H1 (cell line): ENCODE measurements at regions not wholly inside any gene's neighbourhood (a gene's known extent, or its start where the extent isn't known, plus 50 kb on each side); places are given as distances from the start of the nearest gene placed in this dataset.

Experiments used
- CTCF ChIA-PET: fragments of 300-600 bp; sonication (Branson Sonifier 250); formaldehyde crosslinking; loops from one replicate; lab custom pipeline; 2021; ENCODE audit not compliant: partially characterized antibody; lab: Charles Lee
- POLR2A ChIA-PET: fragments of 300-600 bp; sonication (Branson Sonifier 250); formaldehyde crosslinking; loops from one replicate; lab custom pipeline; 2021; ENCODE audit warnings: inconsistent platforms; ENCODE audit not compliant: partially characterized antibody; lab: Charles Lee
- DNase-seq, 2 experiments: peaks; one replicate each; pipeline versions ENCODE4 v3.0.0 to v3.0.0-alpha.2; 2010 to 2022; ENCODE audit warnings: low spot score in 2 of 2, low read depth in 1 of 2, mixed read lengths in 1 of 2
- FAIRE-seq: peaks from 2 replicates; lab custom pipeline; 2011; peaks lifted over from hg19 to GRCh38; lab: Jason Lieb, UNC
- H2AFZ ChIP-seq: 2 replicates; pipeline ENCODE4 v1.8.1; 2012; ENCODE audit warnings: low read length, inconsistent platforms
- H2AK5ac ChIP-seq: 2 replicates; pipeline ENCODE4 v1.6.1; 2013; ENCODE audit warnings: low read depth, low read length
- H2BK120ac ChIP-seq: replicated peaks from 2 replicates; pipeline ENCODE3; 2013; ENCODE audit warnings: low read depth, low read length, inconsistent platforms
- H2BK12ac ChIP-seq: 2 replicates; pipeline ENCODE4 v1.6.1; 2013; ENCODE audit warnings: low read depth, low read length
- H2BK15ac ChIP-seq: 2 replicates; pipeline ENCODE4 v1.6.1; 2013; ENCODE audit warnings: low read length
- H2BK20ac ChIP-seq: 2 replicates; pipeline ENCODE4 v1.6.1; 2013; ENCODE audit warnings: low read length
- H2BK5ac ChIP-seq: 2 replicates; pipeline ENCODE4 v1.6.1; 2013; ENCODE audit warnings: low read depth, low read length
- H3K14ac ChIP-seq: 2 replicates; pipeline ENCODE4 v1.6.1; 2013; ENCODE audit warnings: inconsistent platforms; ENCODE audit not compliant: insufficient read length
- H3K18ac ChIP-seq: 2 replicates; pipeline ENCODE4 v1.6.1; 2013; ENCODE audit warnings: low read length; ENCODE audit errors: extremely low read depth
- H3K23ac ChIP-seq: 2 replicates; pipeline ENCODE4 v1.6.1; 2013; ENCODE audit warnings: inconsistent platforms; ENCODE audit not compliant: insufficient read length
- H3K23me2 ChIP-seq: 2 replicates; pipeline ENCODE4 v1.6.1; 2013; ENCODE audit warnings: low read depth, low read length
- H3K27ac ChIP-seq: 2 replicates; pipeline ENCODE4 v1.6.1; 2011; ENCODE audit warnings: low read depth, low read length, inconsistent platforms
- H3K27me3 ChIP-seq, 4 experiments: replicated peaks in 1 of 4; 1 replicate in 1 of 4; 2 replicates in 3 of 4; pipeline versions ENCODE4 v1.6.1 to v1.8.1; 2011 to 2013; ENCODE audit warnings: low read length in 3 of 4, mild to moderate bottlenecking in 3 of 4, inconsistent platforms in 2 of 4, mixed read lengths in 2 of 4, moderate library complexity in 1 of 4; ENCODE audit not compliant: control insufficient read depth in 3 of 4, insufficient read depth in 3 of 4; ENCODE audit errors: extremely low read depth in 1 of 4
- H3K36me3 ChIP-seq, 4 experiments: 2 replicates each; pipeline versions ENCODE4 v1.6.1 to v1.8.1; 2011 to 2013; ENCODE audit warnings: mild to moderate bottlenecking in 4 of 4, low read length in 3 of 4, moderate library complexity in 2 of 4, control low read depth in 1 of 4, inconsistent platforms in 1 of 4; ENCODE audit not compliant: insufficient read depth in 4 of 4, control insufficient read depth in 2 of 4
- H3K4ac ChIP-seq: replicated peaks from 2 replicates; pipeline ENCODE3; 2013; ENCODE audit warnings: low read length, low read depth, mixed read lengths, inconsistent platforms; ENCODE audit not compliant: insufficient read length
- H3K4me1 ChIP-seq, 4 experiments: replicated peaks in 1 of 4; 1 replicate in 1 of 4; 2 replicates in 3 of 4; pipeline versions ENCODE4 v1.6.1 to v1.8.1; 2011 to 2013; ENCODE audit warnings: low read length in 3 of 4, inconsistent platforms in 2 of 4, mixed read lengths in 1 of 4; ENCODE audit not compliant: insufficient read depth in 4 of 4, control insufficient read depth in 3 of 4
- H3K4me2 ChIP-seq, 2 experiments: 2 replicates each; pipeline versions ENCODE4 v1.6.1 to v1.8.1; 2011 to 2013; ENCODE audit warnings: low read depth in 2 of 2, low read length in 2 of 2, control low read depth in 1 of 2, inconsistent platforms in 1 of 2, mild to moderate bottlenecking in 1 of 2; ENCODE audit not compliant: insufficient read depth in 1 of 2
- H3K4me3 ChIP-seq, 4 experiments: fragments of 200-600, 300-600 bp in 1 of 4; sonication (generic), shearing (Covaris generic), sonication (Bioruptor Twin) in 1 of 4; 2 replicates each; pipeline versions ENCODE4 v1.5.1 to v1.8.1; 2011 to 2016; ENCODE audit warnings: low read length in 4 of 4, low read depth in 3 of 4, control low read depth in 2 of 4, inconsistent platforms in 2 of 4, mild to moderate bottlenecking in 2 of 4, mixed read lengths in 1 of 4, moderate library complexity in 1 of 4; ENCODE audit not compliant: insufficient read depth in 2 of 4; ENCODE audit errors: extremely low read depth in 1 of 4
- H3K56ac ChIP-seq: replicated peaks from 2 replicates; pipeline ENCODE3; 2013; ENCODE audit warnings: low read depth, mild to moderate bottlenecking, mixed read lengths, low read length, inconsistent platforms; ENCODE audit not compliant: insufficient read length
- H3K79me1 ChIP-seq: 2 replicates; pipeline ENCODE4 v1.6.1; 2013; ENCODE audit warnings: low read depth, low read length, control low read depth
- H3K79me2 ChIP-seq, 2 experiments: 2 replicates each; pipeline versions ENCODE4 v1.6.1 to v1.8.1; 2012 to 2013; ENCODE audit warnings: low read length in 2 of 2, mild to moderate bottlenecking in 2 of 2, inconsistent platforms in 1 of 2; ENCODE audit not compliant: insufficient read depth in 2 of 2, control insufficient read depth in 1 of 2
- H3K9ac ChIP-seq, 4 experiments: replicated peaks in 1 of 4; 1 replicate in 1 of 4; 2 replicates in 3 of 4; pipeline versions ENCODE4 v1.6.1 to v1.8.1; 2011 to 2013; ENCODE audit warnings: low read depth in 3 of 4, low read length in 3 of 4, control low read depth in 2 of 4, mild to moderate bottlenecking in 2 of 4, moderate library complexity in 2 of 4, inconsistent platforms in 1 of 4; ENCODE audit errors: extremely low read depth in 1 of 4
- H3K9me3 ChIP-seq, 2 experiments: 2 replicates each; pipeline versions ENCODE4 v1.6.1 to v1.8.1; 2012 to 2013; ENCODE audit warnings: mild to moderate bottlenecking in 2 of 2, moderate library complexity in 2 of 2, control low read depth in 1 of 2, inconsistent platforms in 1 of 2, low read depth in 1 of 2, low read length in 1 of 2, mixed read lengths in 1 of 2; ENCODE audit not compliant: insufficient read depth in 2 of 2
- H4K20me1 ChIP-seq, 2 experiments: replicated peaks in 1 of 2; 2 replicates each; pipeline versions ENCODE3 to v1.8.1; 2011 to 2013; ENCODE audit warnings: inconsistent platforms in 2 of 2, low read length in 2 of 2, mild to moderate bottlenecking in 1 of 2; ENCODE audit not compliant: insufficient read depth in 2 of 2, control insufficient read depth in 1 of 2
- H4K5ac ChIP-seq: 2 replicates; pipeline ENCODE4 v1.6.1; 2013; ENCODE audit warnings: low read length, low read depth, mixed read lengths, inconsistent platforms; ENCODE audit not compliant: insufficient read length
- H4K8ac ChIP-seq: 2 replicates; pipeline ENCODE4 v1.8.0; 2013; ENCODE audit warnings: mild to moderate bottlenecking, moderate library complexity, low read length, inconsistent platforms; ENCODE audit not compliant: insufficient read depth; ENCODE audit errors: extremely low read depth
- H4K91ac ChIP-seq: replicated peaks from 2 replicates; pipeline ENCODE3; 2013; ENCODE audit warnings: low read length, mixed read lengths, inconsistent platforms; ENCODE audit not compliant: insufficient read length
- BACH1 ChIP-seq: IDR thresholded peaks from 2 replicates; pipeline ENCODE4 v1.6.1; 2012; ENCODE audit warnings: low read length, improper control_type of control experiment
- BCL11A ChIP-seq, 2 experiments: IDR thresholded peaks; one replicate each; pipeline ENCODE4 v1.6.1; 2011; ENCODE audit warnings: low read depth in 2 of 2, low read length in 2 of 2, mild to moderate bottlenecking in 2 of 2
- BRCA1 ChIP-seq: IDR thresholded peaks from 2 replicates; pipeline ENCODE4 v1.6.1; 2012; ENCODE audit warnings: low read depth, low read length, improper control_type of control experiment
- CBX5 ChIP-seq: fragments of 300-800, 300-1000 bp; sonication (generic); IDR thresholded peaks from 2 replicates; pipeline ENCODE4 v1.7.1; 2016; ENCODE audit warnings: antibody characterized with exemption, low read length, low read depth
- CREB1 ChIP-seq: IDR thresholded peaks from 2 replicates; pipeline ENCODE4 v1.6.1; 2012; ENCODE audit warnings: inconsistent platforms
- KDM1A ChIP-seq: fragments of 200-600, 300-600 bp; sonication (generic); IDR thresholded peaks from 2 replicates; pipeline ENCODE4 v1.7.1; 2016; ENCODE audit warnings: mild to moderate bottlenecking, low read length, borderline replicate concordance
- MAFK ChIP-seq: IDR thresholded peaks from 2 replicates; pipeline ENCODE4 v1.6.1; 2012; ENCODE audit warnings: low read depth, mild to moderate bottlenecking, improper control_type of control experiment, low read length
- RFX5 ChIP-seq: IDR thresholded peaks from 2 replicates; pipeline ENCODE4 v1.6.1; 2011; ENCODE audit warnings: low read depth, low read length, improper control_type of control experiment, borderline replicate concordance
- RXRA ChIP-seq: IDR thresholded peaks from 2 replicates; pipeline ENCODE4 v1.6.1; 2011; ENCODE audit warnings: low read depth, mild to moderate bottlenecking, low read length, moderate library complexity; ENCODE audit not compliant: insufficient read depth
- SP1 ChIP-seq: IDR thresholded peaks from 2 replicates; pipeline ENCODE4 v1.6.1; 2011; ENCODE audit warnings: low read depth, low read length
- SP4 ChIP-seq: IDR thresholded peaks from 2 replicates; pipeline ENCODE4 v1.6.1; 2012; ENCODE audit warnings: low read length, inconsistent platforms
- TBP ChIP-seq: IDR thresholded peaks from 2 replicates; pipeline ENCODE4 v1.6.1; 2011; ENCODE audit warnings: low read depth, low read length, improper control_type of control experiment
- WGBS, 2 experiments: shearing (Covaris generic) in 1 of 2; methylation state at CpG; one replicate each; pipeline versions ENCODE4 v1.1.6 to v1.1.7; 2013 to 2015; ENCODE audit warnings: low lambda C conversion rate in 2 of 2, mixed read lengths in 2 of 2, inconsistent platforms in 1 of 2, low coverage in 1 of 2, missing lambda C conversion rate in 1 of 2; ENCODE audit not compliant: insufficient replicate concordance in 2 of 2, insufficient coverage in 1 of 2, insufficient read length in 1 of 2; ENCODE audit errors: extremely low coverage in 1 of 2, missing lambda C conversion rate in 1 of 2; 5-methylcytosine and 5-hydroxymethylcytosine counted together
- TF ChIP-seq, protein P1 (sequence below): IDR thresholded peaks from 2 replicates; pipeline ENCODE4 v1.6.1; 2012; ENCODE audit warnings: inconsistent platforms

DNA sequence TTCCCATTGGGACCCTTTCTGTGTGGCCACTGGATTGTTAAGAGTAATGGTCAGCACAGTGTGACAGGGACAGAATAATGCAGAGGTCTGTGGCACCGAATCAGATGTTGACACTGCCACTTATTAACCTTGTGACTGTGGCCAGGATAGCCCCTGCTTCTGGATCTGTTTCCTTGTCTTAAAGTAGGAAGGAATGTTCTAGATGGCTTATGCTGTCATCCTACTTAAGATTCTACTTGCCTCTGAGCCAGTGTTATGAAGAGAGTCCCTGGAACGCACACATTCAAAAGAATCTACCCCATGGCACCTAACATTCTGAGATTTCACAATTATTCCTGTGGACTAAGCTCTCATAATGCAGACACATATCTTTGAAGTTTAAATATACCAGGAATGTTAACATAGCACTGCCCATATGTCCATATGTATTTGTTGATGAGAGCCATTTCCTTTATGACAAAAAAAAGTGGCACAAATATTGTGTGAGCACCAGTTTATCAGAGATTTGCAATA, 612.7 kb downstream of the TLR4 start:
- H3K23ac ChIP-seq: no peak overlapping the region
- FAIRE-seq: no peak
- H3K4me2 ChIP-seq: no peak overlapping the region
- H4K20me1 ChIP-seq: no peaks in the 10 kb centered on the region
- no peaks in the 10 kb centered on the region for H3K79me1 ChIP-seq
- no peak overlapping the region for H2BK12ac ChIP-seq
- no peak overlapping the region for H2BK15ac ChIP-seq
- no peak overlapping the region for H4K91ac ChIP-seq
- no peak overlapping the region for H3K56ac ChIP-seq
- H3K18ac ChIP-seq: no peak overlapping the region
- H2AK5ac ChIP-seq: no peak overlapping the region
- H2AFZ ChIP-seq: no peak overlapping the region
- no peak overlapping the region for H3K9ac ChIP-seq
- TF ChIP-seq RFX5: no peak
- no peak for TF ChIP-seq BCL11A (IDR thresholded peaks at IDR 0.05; ENCODE audit: low read depth in 2 of 2, low read length in 2 of 2)
- TF ChIP-seq MAFK: no peak
- no peak for TF ChIP-seq BRCA1
- no peak for TF ChIP-seq KDM1A
- no peak for TF ChIP-seq SP4
- no peak for TF ChIP-seq BACH1
- TF ChIP-seq, protein P1, sequence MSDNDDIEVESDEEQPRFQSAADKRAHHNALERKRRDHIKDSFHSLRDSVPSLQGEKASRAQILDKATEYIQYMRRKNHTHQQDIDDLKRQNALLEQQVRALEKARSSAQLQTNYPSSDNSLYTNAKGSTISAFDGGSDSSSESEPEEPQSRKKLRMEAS: no peak
- TF ChIP-seq RXRA: no peak
- no peak for TF ChIP-seq TBP
- TF ChIP-seq CREB1: no peak
- TF ChIP-seq SP1: no peak
- TF ChIP-seq CBX5: no peak
- ChIA-PET CTCF (interaction anchor here (0.5 to 0.7 kb wide), 2 partner anchors 243 to 759 kb away, joined by 3 read pairs; no protein-coding TSS in a partner anchor), POLR2A (no interaction called here)
- no peak overlapping the region for H2BK20ac ChIP-seq
- no peaks in the 10 kb centered on the region for H3K9me3 ChIP-seq
- H2BK5ac ChIP-seq: no peak overlapping the region
- no peak overlapping the region for H2BK120ac ChIP-seq
- no peak overlapping the region for H4K8ac ChIP-seq
- H3K14ac ChIP-seq: no peak overlapping the region
- H3K79me2 ChIP-seq: no peaks in the 10 kb centered on the region
- H3K36me3 ChIP-seq: no peaks in the 10 kb centered on the region
- DNase-seq: no peak
- no peaks in the 10 kb centered on the region for H3K27me3 ChIP-seq
- no peaks in the 10 kb centered on the region for H3K23me2 ChIP-seq
- H3K4me1 ChIP-seq: no peaks in the 10 kb centered on the region; a peak in 1 of 7 replicates
- no peak overlapping the region for H3K4me3 ChIP-seq
- no peak overlapping the region for H4K5ac ChIP-seq
- H3K27ac ChIP-seq: no peak overlapping the region
- WGBS, 2 experiments: 92% methylated on average over 2 of the region's 2 CpGs; no CpG with 5 or more reads in 1 of the 2 experiments
- no peak overlapping the region for H3K4ac ChIP-seq
